HepG2 (cell line): ENCODE measurements at regions not wholly inside any gene's neighbourhood (a gene's known extent, or its start where the extent isn't known, plus 50 kb on each side); places are given as distances from the start of the nearest gene placed in this dataset.
"Not testable (repeated sequence)": the region's sequence is repeated elsewhere in the genome, so short reads cannot be mapped to it uniquely, and the experiment has no call there.

ENCODE experiments used
- ATAC-seq: fragments of 200-7000 bp; cut with Tn5 transposase; 3 replicates; pipeline ENCODE4 v1.9.1; 2020; ENCODE audit warnings: mild to moderate bottlenecking, moderate library complexity
- BruUV-seq: library from RNA; stranded (reverse); fragments of 400-500 nt; replicated peaks from 2 replicates; lab custom pipeline; 2021; lab: Mats Ljungman, UMichigan
- CTCF ChIA-PET: fragments of 300-600 bp; formaldehyde crosslinking; extraction: SDS; loops from one replicate; lab custom pipeline; 2021; ENCODE audit warnings: low total read pairs, inconsistent platforms, low intra/inter-chr PET ratio; lab: Yijun Ruan, JAX
- POLR2A ChIA-PET: fragments of 350-600 bp; sonication (Branson Sonifier 250); formaldehyde crosslinking; loops from one replicate; lab custom pipeline; 2020; ENCODE audit warnings: antibody characterized with exemption, inconsistent platforms; lab: Yijun Ruan, JAX
- DNase-seq: peaks from one replicate; pipeline ENCODE4 v3.0.0-alpha.2; 2015; ENCODE audit warnings: low spot score
- FAIRE-seq: peaks from 3 replicates; lab custom pipeline; 2011; peaks lifted over from hg19 to GRCh38; lab: Jason Lieb, UNC
- H2AFZ ChIP-seq: one replicate; pipeline ENCODE4 v1.6.1; 2011; ENCODE audit warnings: low read length, inconsistent platforms
- H3K27ac ChIP-seq: fragments of 300-600 bp; 3 replicates; pipeline ENCODE4 v1.8.0; 2011; ENCODE audit warnings: mixed run types, mild to moderate bottlenecking, mixed read lengths, low read length, inconsistent platforms; ENCODE audit not compliant: insufficient read depth; ENCODE audit errors: extremely low read length
- H3K27me3 ChIP-seq, 2 experiments: fragments of 200-600 bp in 1 of 2; 2 replicates in 1 of 2; 3 replicates in 1 of 2; pipeline versions ENCODE4 v1.6.0 to v1.8.0; 2011; ENCODE audit warnings: low read length in 2 of 2, mild to moderate bottlenecking in 2 of 2, moderate library complexity in 2 of 2, inconsistent platforms in 1 of 2; ENCODE audit not compliant: insufficient read depth in 2 of 2, control insufficient read depth in 1 of 2
- H3K36me3 ChIP-seq, 2 experiments: fragments of 200-600 bp in 1 of 2; replicated peaks in 1 of 2; 2 replicates in 1 of 2; 3 replicates in 1 of 2; pipeline versions ENCODE4 v1.5.1 to v1.8.0; 2011; ENCODE audit warnings: low read length in 2 of 2, inconsistent platforms in 1 of 2; ENCODE audit not compliant: insufficient read depth in 2 of 2, control insufficient read depth in 1 of 2
- H3K4me1 ChIP-seq: 2 replicates; pipeline ENCODE4 v1.5.1; 2012; ENCODE audit warnings: low read length, inconsistent platforms; ENCODE audit not compliant: insufficient read depth
- H3K4me2 ChIP-seq: 2 replicates; pipeline ENCODE4 v1.6.0; 2011; ENCODE audit warnings: low read depth, low read length, inconsistent platforms
- H3K4me3 ChIP-seq, 3 experiments: fragments of 200-600 bp in 1 of 3; sonication (generic), shearing (Covaris generic) in 1 of 3; replicated peaks in 1 of 3; 2 replicates each; pipeline ENCODE4 v1.5.1; 2011 to 2016; ENCODE audit warnings: low read length in 3 of 3, inconsistent platforms in 2 of 3, low read depth in 2 of 3, mild to moderate bottlenecking in 2 of 3, control low read depth in 1 of 3, mixed read lengths in 1 of 3; ENCODE audit not compliant: insufficient read depth in 1 of 3
- H3K79me2 ChIP-seq: one replicate; pipeline ENCODE4 v1.6.1; 2011; ENCODE audit warnings: low read length, inconsistent platforms; ENCODE audit not compliant: insufficient read depth
- H3K9ac ChIP-seq: 2 replicates; pipeline ENCODE4 v1.6.0; 2011; ENCODE audit warnings: mild to moderate bottlenecking, low read depth, low read length, inconsistent platforms; ENCODE audit not compliant: insufficient read depth
- H3K9me3 ChIP-seq: 2 replicates; pipeline ENCODE4 v1.5.1; 2012; ENCODE audit warnings: mild to moderate bottlenecking, low read length
- H4K20me1 ChIP-seq: 2 replicates; pipeline ENCODE4 v1.6.0; 2011; ENCODE audit warnings: inconsistent platforms, mild to moderate bottlenecking, low read length, moderate library complexity; ENCODE audit not compliant: insufficient read depth
- PHF8 ChIP-seq: sonication (generic); formaldehyde crosslinking; IDR thresholded peaks from 2 replicates; pipeline ENCODE4 v1.5.0; 2020; ENCODE audit warnings: missing genetic modification reagents
- WGBS: methylation state at CpG from one replicate; pipeline ENCODE4 v1.1.6; 2017; ENCODE audit warnings: low lambda C conversion rate; 5-methylcytosine and 5-hydroxymethylcytosine counted together
- in situ Hi-C: cut with HindIII; loops from 2 replicates; pipeline ENCODE4 v1.10.0; 2017; ENCODE audit warnings: low pct_unique_long_range_greater_than_20kb; ENCODE audit not compliant: extremely low pct_ligation_motif_present
- intact Hi-C: fragments of 100-400 bp; cut with micrococcal nuclease; formaldehyde crosslinking; loops from one replicate; pipeline ENCODE4 v1.10.0; 2022; ENCODE audit not compliant: unreplicated experiment
- TF ChIP-seq, protein P1 (sequence below), 2 experiments: IDR thresholded peaks; 2 replicates each; pipeline ENCODE4 v1.6.1; 2011 to 2012; ENCODE audit warnings: low read length in 2 of 2, borderline replicate concordance in 1 of 2, low read depth in 1 of 2, mild to moderate bottlenecking in 1 of 2, moderate library complexity in 1 of 2

DNA sequence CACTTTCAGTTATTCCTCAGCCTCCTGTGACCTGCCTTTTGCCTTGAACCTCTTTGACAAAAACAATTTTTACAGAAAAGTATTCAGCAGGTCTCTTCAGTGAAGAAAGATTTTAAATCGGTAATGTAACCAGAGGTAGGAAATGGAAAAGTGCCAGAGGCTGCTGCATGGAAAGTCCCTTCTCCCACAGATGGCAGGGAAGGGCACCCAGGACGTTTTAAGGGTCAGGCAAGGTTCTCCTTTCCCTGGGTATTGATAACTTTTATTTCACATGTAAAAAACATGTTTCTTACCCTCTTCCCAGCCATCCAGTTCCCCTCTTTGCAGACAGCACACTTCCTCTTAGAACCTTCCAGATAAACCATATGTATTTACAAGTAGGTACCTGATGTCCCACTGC lies 185.6 kb downstream of the OR4M2 start (continued):
- TF ChIP-seq, protein P1, sequence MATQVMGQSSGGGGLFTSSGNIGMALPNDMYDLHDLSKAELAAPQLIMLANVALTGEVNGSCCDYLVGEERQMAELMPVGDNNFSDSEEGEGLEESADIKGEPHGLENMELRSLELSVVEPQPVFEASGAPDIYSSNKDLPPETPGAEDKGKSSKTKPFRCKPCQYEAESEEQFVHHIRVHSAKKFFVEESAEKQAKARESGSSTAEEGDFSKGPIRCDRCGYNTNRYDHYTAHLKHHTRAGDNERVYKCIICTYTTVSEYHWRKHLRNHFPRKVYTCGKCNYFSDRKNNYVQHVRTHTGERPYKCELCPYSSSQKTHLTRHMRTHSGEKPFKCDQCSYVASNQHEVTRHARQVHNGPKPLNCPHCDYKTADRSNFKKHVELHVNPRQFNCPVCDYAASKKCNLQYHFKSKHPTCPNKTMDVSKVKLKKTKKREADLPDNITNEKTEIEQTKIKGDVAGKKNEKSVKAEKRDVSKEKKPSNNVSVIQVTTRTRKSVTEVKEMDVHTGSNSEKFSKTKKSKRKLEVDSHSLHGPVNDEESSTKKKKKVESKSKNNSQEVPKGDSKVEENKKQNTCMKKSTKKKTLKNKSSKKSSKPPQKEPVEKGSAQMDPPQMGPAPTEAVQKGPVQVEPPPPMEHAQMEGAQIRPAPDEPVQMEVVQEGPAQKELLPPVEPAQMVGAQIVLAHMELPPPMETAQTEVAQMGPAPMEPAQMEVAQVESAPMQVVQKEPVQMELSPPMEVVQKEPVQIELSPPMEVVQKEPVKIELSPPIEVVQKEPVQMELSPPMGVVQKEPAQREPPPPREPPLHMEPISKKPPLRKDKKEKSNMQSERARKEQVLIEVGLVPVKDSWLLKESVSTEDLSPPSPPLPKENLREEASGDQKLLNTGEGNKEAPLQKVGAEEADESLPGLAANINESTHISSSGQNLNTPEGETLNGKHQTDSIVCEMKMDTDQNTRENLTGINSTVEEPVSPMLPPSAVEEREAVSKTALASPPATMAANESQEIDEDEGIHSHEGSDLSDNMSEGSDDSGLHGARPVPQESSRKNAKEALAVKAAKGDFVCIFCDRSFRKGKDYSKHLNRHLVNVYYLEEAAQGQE (IDR thresholded peaks at IDR 0.05; ENCODE audit: borderline replicate concordance in 1 of 2, low read depth in 1 of 2, low read length in 2 of 2): no peak

GRCh38 chr15:22267761-22268160 lies 187.4 kb downstream of the OR4M2 start:
- no peaks in the 10 kb centered on the region for H3K9me3 ChIP-seq
- no peak for ATAC-seq
- no peaks in the 10 kb centered on the region for H3K36me3 ChIP-seq
- TF ChIP-seq PHF8 (CRISPR knock-in tag): no peak
- POLR2A ChIA-PET: no interaction called here
- H3K79me2 ChIP-seq: no peaks in the 10 kb centered on the region
- no peak overlapping the region for H3K9ac ChIP-seq
- no peak for FAIRE-seq
- intact Hi-C loops: no loop called here
- no peak overlapping the region for H2AFZ ChIP-seq
- BruUV-seq: no TSS peak
- H3K4me3 ChIP-seq: no peak overlapping the region
- in situ Hi-C loops: no loop called here
- no peak overlapping the region for H3K27ac ChIP-seq
- H3K4me1 ChIP-seq: no peaks in the 10 kb centered on the region
- H3K27me3 ChIP-seq: no peaks in the 10 kb centered on the region
- H4K20me1 ChIP-seq: no peaks in the 10 kb centered on the region
- CTCF ChIA-PET: no interaction called here
- WGBS: 67% methylated on average over 9 of the region's 9 CpGs
- no peak for DNase-seq
- H3K4me2 ChIP-seq: no peak overlapping the region

- H3K9me3 ChIP-seq, H3K4me3 ChIP-seq, H3K79me2 ChIP-seq, CTCF ChIA-PET, H2AFZ ChIP-seq, POLR2A ChIA-PET, FAIRE-seq, H3K9ac ChIP-seq, H3K36me3 ChIP-seq, H3K27ac ChIP-seq, H3K4me1 ChIP-seq, intact Hi-C loops, H4K20me1 ChIP-seq, DNase-seq, H3K27me3 ChIP-seq, in situ Hi-C loops, ATAC-seq, H3K4me2 ChIP-seq, BruUV-seq: not testable (repeated sequence)
- WGBS: 38% methylated on average over 5 of the region's 5 CpGs
Measured at GRCh38 chr15:22268201-22268600, 187.9 kb downstream of the OR4M2 start.

DNA sequence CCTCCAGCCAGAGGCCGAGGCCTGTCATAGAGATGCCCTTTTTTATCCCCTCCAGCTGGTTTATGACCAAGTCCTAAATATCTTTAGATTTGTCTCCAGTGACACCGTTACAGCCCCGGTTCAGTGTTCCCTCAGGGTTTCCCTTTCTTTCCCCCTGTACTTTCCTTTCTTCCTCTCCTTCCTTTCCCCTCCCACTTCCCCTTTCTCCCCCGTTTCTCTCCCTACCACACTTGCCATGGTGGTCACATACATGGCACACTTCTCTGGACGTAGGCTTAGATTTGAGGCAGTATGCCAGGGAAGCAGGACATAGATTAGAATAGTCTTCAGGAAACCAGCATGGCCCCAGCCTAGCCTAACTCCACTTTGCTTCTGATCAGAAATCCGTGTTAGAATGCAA lies 188.3 kb downstream of the OR4M2 start:
- H3K27me3 ChIP-seq, intact Hi-C loops, DNase-seq, BruUV-seq, H4K20me1 ChIP-seq, H3K9ac ChIP-seq, H3K4me2 ChIP-seq, in situ Hi-C loops, H3K4me3 ChIP-seq, POLR2A ChIA-PET, H3K79me2 ChIP-seq, H3K9me3 ChIP-seq, H2AFZ ChIP-seq, H3K27ac ChIP-seq, FAIRE-seq, H3K4me1 ChIP-seq, H3K36me3 ChIP-seq, ATAC-seq, CTCF ChIA-PET: not testable (repeated sequence)
- WGBS: 7% methylated on average over 6 of the region's 6 CpGs
